H1 (cell line): ENCODE measurements at regions not wholly inside any gene's neighbourhood (a gene's known extent, or its start where the extent isn't known, plus 50 kb on each side); places are given as distances from the start of the nearest gene placed in this dataset.

Experiments
- CTCF ChIA-PET: fragments of 300-600 bp; sonication (Branson Sonifier 250); formaldehyde crosslinking; loops from one replicate; lab custom pipeline; 2021; ENCODE audit not compliant: partially characterized antibody; lab: Charles Lee
- POLR2A ChIA-PET: fragments of 300-600 bp; sonication (Branson Sonifier 250); formaldehyde crosslinking; loops from one replicate; lab custom pipeline; 2021; ENCODE audit warnings: inconsistent platforms; ENCODE audit not compliant: partially characterized antibody; lab: Charles Lee
- DNase-seq, 2 experiments: peaks; one replicate each; pipeline versions ENCODE4 v3.0.0 to v3.0.0-alpha.2; 2010 to 2022; ENCODE audit warnings: low spot score in 2 of 2, low read depth in 1 of 2, mixed read lengths in 1 of 2
- FAIRE-seq: peaks from 2 replicates; lab custom pipeline; 2011; peaks lifted over from hg19 to GRCh38; lab: Jason Lieb, UNC
- H2AFZ ChIP-seq: 2 replicates; pipeline ENCODE4 v1.8.1; 2012; ENCODE audit warnings: low read length, inconsistent platforms
- H2AK5ac ChIP-seq: 2 replicates; pipeline ENCODE4 v1.6.1; 2013; ENCODE audit warnings: low read depth, low read length
- H2BK120ac ChIP-seq: replicated peaks from 2 replicates; pipeline ENCODE3; 2013; ENCODE audit warnings: low read depth, low read length, inconsistent platforms
- H2BK12ac ChIP-seq: 2 replicates; pipeline ENCODE4 v1.6.1; 2013; ENCODE audit warnings: low read depth, low read length
- H2BK15ac ChIP-seq: 2 replicates; pipeline ENCODE4 v1.6.1; 2013; ENCODE audit warnings: low read length
- H2BK20ac ChIP-seq: 2 replicates; pipeline ENCODE4 v1.6.1; 2013; ENCODE audit warnings: low read length
- H2BK5ac ChIP-seq: 2 replicates; pipeline ENCODE4 v1.6.1; 2013; ENCODE audit warnings: low read depth, low read length
- H3K14ac ChIP-seq: 2 replicates; pipeline ENCODE4 v1.6.1; 2013; ENCODE audit warnings: inconsistent platforms; ENCODE audit not compliant: insufficient read length
- H3K18ac ChIP-seq: 2 replicates; pipeline ENCODE4 v1.6.1; 2013; ENCODE audit warnings: low read length; ENCODE audit errors: extremely low read depth
- H3K23ac ChIP-seq: 2 replicates; pipeline ENCODE4 v1.6.1; 2013; ENCODE audit warnings: inconsistent platforms; ENCODE audit not compliant: insufficient read length
- H3K23me2 ChIP-seq: 2 replicates; pipeline ENCODE4 v1.6.1; 2013; ENCODE audit warnings: low read depth, low read length
- H3K27ac ChIP-seq: 2 replicates; pipeline ENCODE4 v1.6.1; 2011; ENCODE audit warnings: low read depth, low read length, inconsistent platforms
- H3K27me3 ChIP-seq, 4 experiments: replicated peaks in 1 of 4; 1 replicate in 1 of 4; 2 replicates in 3 of 4; pipeline versions ENCODE4 v1.6.1 to v1.8.1; 2011 to 2013; ENCODE audit warnings: low read length in 3 of 4, mild to moderate bottlenecking in 3 of 4, inconsistent platforms in 2 of 4, mixed read lengths in 2 of 4, moderate library complexity in 1 of 4; ENCODE audit not compliant: control insufficient read depth in 3 of 4, insufficient read depth in 3 of 4; ENCODE audit errors: extremely low read depth in 1 of 4
- H3K36me3 ChIP-seq, 4 experiments: 2 replicates each; pipeline versions ENCODE4 v1.6.1 to v1.8.1; 2011 to 2013; ENCODE audit warnings: mild to moderate bottlenecking in 4 of 4, low read length in 3 of 4, moderate library complexity in 2 of 4, control low read depth in 1 of 4, inconsistent platforms in 1 of 4; ENCODE audit not compliant: insufficient read depth in 4 of 4, control insufficient read depth in 2 of 4
- H3K4ac ChIP-seq: replicated peaks from 2 replicates; pipeline ENCODE3; 2013; ENCODE audit warnings: low read length, low read depth, mixed read lengths, inconsistent platforms; ENCODE audit not compliant: insufficient read length
- H3K4me1 ChIP-seq, 4 experiments: replicated peaks in 1 of 4; 1 replicate in 1 of 4; 2 replicates in 3 of 4; pipeline versions ENCODE4 v1.6.1 to v1.8.1; 2011 to 2013; ENCODE audit warnings: low read length in 3 of 4, inconsistent platforms in 2 of 4, mixed read lengths in 1 of 4; ENCODE audit not compliant: insufficient read depth in 4 of 4, control insufficient read depth in 3 of 4
- H3K4me2 ChIP-seq, 2 experiments: 2 replicates each; pipeline versions ENCODE4 v1.6.1 to v1.8.1; 2011 to 2013; ENCODE audit warnings: low read depth in 2 of 2, low read length in 2 of 2, control low read depth in 1 of 2, inconsistent platforms in 1 of 2, mild to moderate bottlenecking in 1 of 2; ENCODE audit not compliant: insufficient read depth in 1 of 2
- H3K4me3 ChIP-seq, 4 experiments: fragments of 200-600, 300-600 bp in 1 of 4; sonication (generic), shearing (Covaris generic), sonication (Bioruptor Twin) in 1 of 4; 2 replicates each; pipeline versions ENCODE4 v1.5.1 to v1.8.1; 2011 to 2016; ENCODE audit warnings: low read length in 4 of 4, low read depth in 3 of 4, control low read depth in 2 of 4, inconsistent platforms in 2 of 4, mild to moderate bottlenecking in 2 of 4, mixed read lengths in 1 of 4, moderate library complexity in 1 of 4; ENCODE audit not compliant: insufficient read depth in 2 of 4; ENCODE audit errors: extremely low read depth in 1 of 4
- H3K56ac ChIP-seq: replicated peaks from 2 replicates; pipeline ENCODE3; 2013; ENCODE audit warnings: low read depth, mild to moderate bottlenecking, mixed read lengths, low read length, inconsistent platforms; ENCODE audit not compliant: insufficient read length
- H3K79me1 ChIP-seq: 2 replicates; pipeline ENCODE4 v1.6.1; 2013; ENCODE audit warnings: low read depth, low read length, control low read depth
- H3K79me2 ChIP-seq, 2 experiments: 2 replicates each; pipeline versions ENCODE4 v1.6.1 to v1.8.1; 2012 to 2013; ENCODE audit warnings: low read length in 2 of 2, mild to moderate bottlenecking in 2 of 2, inconsistent platforms in 1 of 2; ENCODE audit not compliant: insufficient read depth in 2 of 2, control insufficient read depth in 1 of 2
- H3K9ac ChIP-seq, 4 experiments: replicated peaks in 1 of 4; 1 replicate in 1 of 4; 2 replicates in 3 of 4; pipeline versions ENCODE4 v1.6.1 to v1.8.1; 2011 to 2013; ENCODE audit warnings: low read depth in 3 of 4, low read length in 3 of 4, control low read depth in 2 of 4, mild to moderate bottlenecking in 2 of 4, moderate library complexity in 2 of 4, inconsistent platforms in 1 of 4; ENCODE audit errors: extremely low read depth in 1 of 4
- H3K9me3 ChIP-seq, 2 experiments: 2 replicates each; pipeline versions ENCODE4 v1.6.1 to v1.8.1; 2012 to 2013; ENCODE audit warnings: mild to moderate bottlenecking in 2 of 2, moderate library complexity in 2 of 2, control low read depth in 1 of 2, inconsistent platforms in 1 of 2, low read depth in 1 of 2, low read length in 1 of 2, mixed read lengths in 1 of 2; ENCODE audit not compliant: insufficient read depth in 2 of 2
- H4K20me1 ChIP-seq, 2 experiments: replicated peaks in 1 of 2; 2 replicates each; pipeline versions ENCODE3 to v1.8.1; 2011 to 2013; ENCODE audit warnings: inconsistent platforms in 2 of 2, low read length in 2 of 2, mild to moderate bottlenecking in 1 of 2; ENCODE audit not compliant: insufficient read depth in 2 of 2, control insufficient read depth in 1 of 2
- H4K5ac ChIP-seq: 2 replicates; pipeline ENCODE4 v1.6.1; 2013; ENCODE audit warnings: low read length, low read depth, mixed read lengths, inconsistent platforms; ENCODE audit not compliant: insufficient read length
- H4K8ac ChIP-seq: 2 replicates; pipeline ENCODE4 v1.8.0; 2013; ENCODE audit warnings: mild to moderate bottlenecking, moderate library complexity, low read length, inconsistent platforms; ENCODE audit not compliant: insufficient read depth; ENCODE audit errors: extremely low read depth
- H4K91ac ChIP-seq: replicated peaks from 2 replicates; pipeline ENCODE3; 2013; ENCODE audit warnings: low read length, mixed read lengths, inconsistent platforms; ENCODE audit not compliant: insufficient read length
- BRCA1 ChIP-seq: IDR thresholded peaks from 2 replicates; pipeline ENCODE4 v1.6.1; 2012; ENCODE audit warnings: low read depth, low read length, improper control_type of control experiment
- CEBPB ChIP-seq: IDR thresholded peaks from 2 replicates; pipeline ENCODE4 v1.6.1; 2012; ENCODE audit warnings: low read depth, low read length
- CTCF ChIP-seq, 3 experiments: IDR thresholded peaks; 1 replicate in 2 of 3; 2 replicates in 1 of 3; pipeline versions ENCODE4 v1.5.1 to v1.6.1; 2011; ENCODE audit warnings: low read length in 3 of 3, mild to moderate bottlenecking in 3 of 3, inconsistent platforms in 2 of 3, low read depth in 1 of 3, moderate library complexity in 1 of 3; ENCODE audit not compliant: insufficient read depth in 1 of 3; ENCODE audit errors: control extremely low read depth in 1 of 3
- HDAC2 ChIP-seq, 2 experiments: fragments of 300-600 bp in 1 of 2; sonication (generic) in 1 of 2; IDR thresholded peaks; 2 replicates each; pipeline ENCODE4 v1.6.1; 2011 to 2012; ENCODE audit warnings: low read depth in 2 of 2, low read length in 2 of 2, mild to moderate bottlenecking in 2 of 2, moderate library complexity in 2 of 2, borderline replicate concordance in 1 of 2, inconsistent platforms in 1 of 2
- KDM5A ChIP-seq: fragments of 200-600 bp; IDR thresholded peaks from 2 replicates; pipeline ENCODE4 v1.7.1; 2012; ENCODE audit warnings: mild to moderate bottlenecking, low read length, inconsistent platforms, mixed read lengths
- NANOG ChIP-seq: IDR thresholded peaks from 2 replicates; pipeline ENCODE4 v1.6.1; 2011; ENCODE audit warnings: low read length, low read depth, mild to moderate bottlenecking, inconsistent platforms; ENCODE audit not compliant: insufficient read depth, poor library complexity, severe bottlenecking
- RNF2 ChIP-seq: fragments of 200-900, 300-1000 bp; sonication (generic); IDR thresholded peaks from 2 replicates; pipeline ENCODE4 v1.7.1; 2016; ENCODE audit warnings: borderline replicate concordance, low read depth, mild to moderate bottlenecking, antibody characterized with exemption, low read length; ENCODE audit not compliant: poor library complexity, severe bottlenecking; ENCODE audit errors: missing control alignments
- SIN3A ChIP-seq, 2 experiments: IDR thresholded peaks in 1 of 2; conservative IDR thresholded peaks in 1 of 2; 2 replicates each; pipeline ENCODE4 v1.6.1; 2011 to 2012; ENCODE audit warnings: low read length in 2 of 2, improper control_type of control experiment in 1 of 2, low read depth in 1 of 2, mild to moderate bottlenecking in 1 of 2
- SP1 ChIP-seq: IDR thresholded peaks from 2 replicates; pipeline ENCODE4 v1.6.1; 2011; ENCODE audit warnings: low read depth, low read length
- TBP ChIP-seq: IDR thresholded peaks from 2 replicates; pipeline ENCODE4 v1.6.1; 2011; ENCODE audit warnings: low read depth, low read length, improper control_type of control experiment
- TEAD4 ChIP-seq: IDR thresholded peaks from 2 replicates; pipeline ENCODE4 v1.6.1; 2012; ENCODE audit warnings: low read depth, low read length, inconsistent platforms, mixed read lengths
- YY1 ChIP-seq: IDR thresholded peaks from 2 replicates; pipeline ENCODE4 v1.6.1; 2011; ENCODE audit warnings: low read depth, mild to moderate bottlenecking, low read length
- WGBS, 2 experiments: shearing (Covaris generic) in 1 of 2; methylation state at CpG; one replicate each; pipeline versions ENCODE4 v1.1.6 to v1.1.7; 2013 to 2015; ENCODE audit warnings: low lambda C conversion rate in 2 of 2, mixed read lengths in 2 of 2, inconsistent platforms in 1 of 2, low coverage in 1 of 2, missing lambda C conversion rate in 1 of 2; ENCODE audit not compliant: insufficient replicate concordance in 2 of 2, insufficient coverage in 1 of 2, insufficient read length in 1 of 2; ENCODE audit errors: extremely low coverage in 1 of 2, missing lambda C conversion rate in 1 of 2; 5-methylcytosine and 5-hydroxymethylcytosine counted together

- H3K18ac ChIP-seq = no peak overlapping the region
- no peaks in the 10 kb centered on the region for H3K79me2 ChIP-seq
- TF ChIP-seq CTCF (IDR thresholded peaks at IDR 0.05; ENCODE audit: control extremely low read depth in 1 of 3, insufficient read depth in 1 of 3, low read depth in 1 of 3, low read length in 3 of 3) = no peak
- TF ChIP-seq TBP = no peak
- TF ChIP-seq NANOG = no peak
- TF ChIP-seq TEAD4 = no peak
- no peak for TF ChIP-seq CEBPB
- TF ChIP-seq RNF2 = no peak
- TF ChIP-seq KDM5A = no peak
- TF ChIP-seq HDAC2 (IDR thresholded peaks at IDR 0.05; ENCODE audit: borderline replicate concordance in 1 of 2, low read depth in 2 of 2, low read length in 2 of 2) = no peak
- no peak for TF ChIP-seq BRCA1
- TF ChIP-seq SIN3A (conservative IDR thresholded peaks at IDR 0.05 in 1 of 2, IDR thresholded peaks at IDR 0.05 in 1 of 2; ENCODE audit: low read depth in 1 of 2, low read length in 2 of 2) = no peak
- no peak for TF ChIP-seq SP1
- no peak for TF ChIP-seq YY1
These were observed 1776.3 kb downstream of the STIM2 start for GRCh38 chr4:28636971-28637370.

More at GRCh38 chr4:28636971-28637370, 1776.3 kb downstream of the STIM2 start:
- Histone ChIP-seq H3K4me3 (no peak overlapping the region), H3K79me1 (no peaks in the 10 kb centered on the region), H2BK12ac (no peak overlapping the region), H2BK120ac (no peak overlapping the region), H4K20me1 (no peaks in the 10 kb centered on the region), H3K9ac (no peak overlapping the region), H3K56ac (no peak overlapping the region), H2BK15ac (no peak overlapping the region), H3K27ac (no peak overlapping the region), H2AK5ac (no peak overlapping the region), H3K36me3 (peaks cover 0 to 4% (median 0%) of the 10 kb centered on the region in 4 experiments; a peak in 1 of 8 replicates), H2AFZ (no peak overlapping the region), H3K4me2 (no peak overlapping the region), H3K23ac (no peak overlapping the region), H4K5ac (no peak overlapping the region), H3K4ac (no peak overlapping the region), H4K91ac (no peak overlapping the region), H3K27me3 (no peaks in the 10 kb centered on the region), H4K8ac (no peak overlapping the region), H3K4me1 (no peaks in the 10 kb centered on the region; a peak in 1 of 7 replicates), H3K14ac (no peak overlapping the region), H2BK20ac (no peak overlapping the region), H3K9me3 (peaks cover 0 to 6% of the 10 kb centered on the region in 2 experiments; a peak in 2 of 4 replicates), H3K23me2 (no peaks in the 10 kb centered on the region), H2BK5ac (no peak overlapping the region)
- WGBS, 2 experiments = 95 to 100% methylated on average over 1 to 3 of the region's 3 CpGs
- POLR2A ChIA-PET = no interaction called here
- DNase-seq (no peak), FAIRE-seq (no peak)
- CTCF ChIA-PET = no interaction called here
